H9 (cell line): ENCODE measurements at regions not wholly inside any gene's neighbourhood (a gene's known extent, or its start where the extent isn't known, plus 50 kb on each side); places are given as distances from the start of the nearest gene placed in this dataset.

ENCODE experiments used
- DNase-seq: peaks from one replicate; pipeline ENCODE4 v3.0.0-alpha.2; 2017
- H2AFZ ChIP-seq: one replicate; pipeline ENCODE4 v1.6.1; 2013; ENCODE audit warnings: mild to moderate bottlenecking, low read length, control low read depth, moderate library complexity
- H2AK5ac ChIP-seq: 2 replicates; pipeline ENCODE4 v1.6.1; 2013; ENCODE audit warnings: low read length, control low read depth, mixed read lengths; ENCODE audit not compliant: insufficient read length
- H2BK120ac ChIP-seq: one replicate; pipeline ENCODE4 v1.6.1; 2013; ENCODE audit warnings: low read depth, mild to moderate bottlenecking, low read length, control low read depth, inconsistent platforms; ENCODE audit not compliant: poor library complexity, severe bottlenecking
- H2BK12ac ChIP-seq: 2 replicates; pipeline ENCODE4 v1.6.1; 2013; ENCODE audit warnings: low read length, control low read depth, mixed read lengths, low read depth; ENCODE audit not compliant: insufficient read length
- H2BK15ac ChIP-seq: 2 replicates; pipeline ENCODE4 v1.6.1; 2013; ENCODE audit warnings: low read depth, low read length, control low read depth
- H2BK20ac ChIP-seq: one replicate; pipeline ENCODE4 v1.6.1; 2013; ENCODE audit warnings: low read depth, mild to moderate bottlenecking, low read length, control low read depth, inconsistent platforms; ENCODE audit not compliant: poor library complexity, severe bottlenecking
- H2BK5ac ChIP-seq: 2 replicates; pipeline ENCODE4 v1.6.1; 2013; ENCODE audit warnings: low read length, control low read depth, mixed read lengths; ENCODE audit not compliant: insufficient read length
- H3K14ac ChIP-seq: 2 replicates; pipeline ENCODE4 v1.6.1; 2013; ENCODE audit warnings: low read length, control low read depth; ENCODE audit not compliant: insufficient read depth
- H3K18ac ChIP-seq: 2 replicates; pipeline ENCODE4 v1.6.1; 2013; ENCODE audit warnings: low read depth, mild to moderate bottlenecking, mixed read lengths, low read length, control low read depth; ENCODE audit not compliant: insufficient read length
- H3K23ac ChIP-seq: 2 replicates; pipeline ENCODE4 v1.6.1; 2013; ENCODE audit warnings: low read length, control low read depth, mixed read lengths, low read depth; ENCODE audit not compliant: insufficient read length
- H3K23me2 ChIP-seq: 2 replicates; pipeline ENCODE4 v1.6.1; 2013; ENCODE audit warnings: low read depth, mild to moderate bottlenecking, mixed read lengths, low read length, control low read depth; ENCODE audit not compliant: insufficient read length, poor library complexity, severe bottlenecking
- H3K27ac ChIP-seq: 2 replicates; pipeline ENCODE4 v1.5.1; 2013; ENCODE audit warnings: low read length, control low read depth, mixed read lengths, low read depth; ENCODE audit not compliant: insufficient read length
- H3K27me3 ChIP-seq: 2 replicates; pipeline ENCODE4 v1.6.1; 2013; ENCODE audit warnings: low read length, control low read depth, inconsistent platforms; ENCODE audit not compliant: insufficient read depth
- H3K4ac ChIP-seq: 2 replicates; pipeline ENCODE4 v1.6.1; 2013; ENCODE audit warnings: low read depth, mild to moderate bottlenecking, control low read depth, inconsistent platforms, low read length, moderate library complexity
- H3K4me1 ChIP-seq: 2 replicates; pipeline ENCODE4 v1.6.1; 2013; ENCODE audit warnings: low read length, control low read depth, inconsistent platforms; ENCODE audit not compliant: insufficient read depth
- H3K4me2 ChIP-seq: 2 replicates; pipeline ENCODE4 v1.6.1; 2013; ENCODE audit warnings: low read length, control low read depth, mixed read lengths; ENCODE audit not compliant: insufficient read length, insufficient read depth
- H3K56ac ChIP-seq: 2 replicates; pipeline ENCODE4 v1.6.1; 2013; ENCODE audit warnings: low read depth, mild to moderate bottlenecking, mixed read lengths, low read length, control low read depth; ENCODE audit not compliant: insufficient read length
- H3K79me1 ChIP-seq: 2 replicates; pipeline ENCODE4 v1.6.1; 2013; ENCODE audit warnings: low read depth, mild to moderate bottlenecking, moderate library complexity, low read length, control low read depth, inconsistent platforms; ENCODE audit not compliant: insufficient read depth, poor library complexity, severe bottlenecking
- H3K79me2 ChIP-seq: 2 replicates; pipeline ENCODE4 v1.6.1; 2013; ENCODE audit warnings: low read length, control low read depth, inconsistent platforms; ENCODE audit not compliant: insufficient read depth
- H3K9ac ChIP-seq: 2 replicates; pipeline ENCODE4 v1.6.1; 2013; ENCODE audit warnings: low read length, control low read depth, mixed read lengths; ENCODE audit not compliant: insufficient read length; ENCODE audit errors: extremely low read depth
- H3K9me3 ChIP-seq: one replicate; pipeline ENCODE4 v1.6.1; 2013; ENCODE audit warnings: low read depth, low read length, inconsistent platforms; ENCODE audit not compliant: control insufficient read depth
- H3T11ph ChIP-seq: one replicate; pipeline ENCODE4 v1.6.1; 2013; ENCODE audit warnings: mild to moderate bottlenecking, low read length, control low read depth, inconsistent platforms
- H4K20me1 ChIP-seq: one replicate; pipeline ENCODE4 v1.6.1; 2013; ENCODE audit not compliant: control insufficient read depth, insufficient read length, insufficient read depth
- H4K5ac ChIP-seq: 2 replicates; pipeline ENCODE4 v1.6.1; 2013; ENCODE audit warnings: low read depth, mild to moderate bottlenecking, mixed read lengths, low read length, control low read depth; ENCODE audit not compliant: insufficient read length
- H4K8ac ChIP-seq: replicated peaks from 2 replicates; pipeline ENCODE4 v1.6.1; 2013; ENCODE audit warnings: low read length, control low read depth, mixed read lengths, low read depth; ENCODE audit not compliant: insufficient read length
- H4K91ac ChIP-seq: 2 replicates; pipeline ENCODE4 v1.6.1; 2013; ENCODE audit warnings: low read depth, mild to moderate bottlenecking, moderate library complexity, mixed read lengths, low read length, control low read depth; ENCODE audit not compliant: insufficient read length
- H3K27ac Mint-ChIP-seq, 3 experiments: 2 replicates in 2 of 3; 3 replicates in 1 of 3; pipeline ENCODE4 v1.8.0; 2020 to 2021; ENCODE audit warnings: mixed read lengths in 3 of 3, mild to moderate bottlenecking in 1 of 3, moderate library complexity in 1 of 3
- H3K27me3 Mint-ChIP-seq: 2 replicates; pipeline ENCODE4 v1.8.0; 2021; ENCODE audit warnings: low read depth, mild to moderate bottlenecking, moderate library complexity, mixed read lengths
- H3K36me3 Mint-ChIP-seq, 3 experiments: 2 replicates in 2 of 3; 3 replicates in 1 of 3; pipeline ENCODE4 v1.8.0; 2020 to 2021; ENCODE audit warnings: low read depth in 3 of 3, mixed read lengths in 3 of 3; ENCODE audit not compliant: insufficient read depth in 1 of 3
- H3K4me1 Mint-ChIP-seq, 2 experiments: 2 replicates each; pipeline ENCODE4 v1.8.0; 2020; ENCODE audit warnings: mixed read lengths in 2 of 2
- H3K4me3 Mint-ChIP-seq, 2 experiments: 2 replicates in 1 of 2; 3 replicates in 1 of 2; pipeline ENCODE4 v1.8.0; 2020 to 2021; ENCODE audit warnings: mild to moderate bottlenecking in 2 of 2, mixed read lengths in 2 of 2, moderate library complexity in 1 of 2
- H3K9me3 Mint-ChIP-seq, 2 experiments: 2 replicates in 1 of 2; 3 replicates in 1 of 2; pipeline ENCODE4 v1.8.0; 2020; ENCODE audit warnings: mild to moderate bottlenecking in 2 of 2, mixed read lengths in 2 of 2, moderate library complexity in 1 of 2
- WGBS: extraction: QIAGEN DNeasy Blood & Tissue Kit; methylation state at CpG from one replicate; pipeline ENCODE4 v1.1.7; 2013; ENCODE audit warnings: missing lambda C conversion rate, low lambda C conversion rate, mixed read lengths; ENCODE audit not compliant: insufficient read length; ENCODE audit errors: extremely low coverage; 5-methylcytosine and 5-hydroxymethylcytosine counted together
- TF ChIP-seq, protein P1 (sequence below): fragments of 200-600 bp; sonication (generic); conservative IDR thresholded peaks from 3 replicates; pipeline ENCODE4 v1.8.0; 2021; ENCODE audit warnings: antibody characterized with exemption, mild to moderate bottlenecking

DNA sequence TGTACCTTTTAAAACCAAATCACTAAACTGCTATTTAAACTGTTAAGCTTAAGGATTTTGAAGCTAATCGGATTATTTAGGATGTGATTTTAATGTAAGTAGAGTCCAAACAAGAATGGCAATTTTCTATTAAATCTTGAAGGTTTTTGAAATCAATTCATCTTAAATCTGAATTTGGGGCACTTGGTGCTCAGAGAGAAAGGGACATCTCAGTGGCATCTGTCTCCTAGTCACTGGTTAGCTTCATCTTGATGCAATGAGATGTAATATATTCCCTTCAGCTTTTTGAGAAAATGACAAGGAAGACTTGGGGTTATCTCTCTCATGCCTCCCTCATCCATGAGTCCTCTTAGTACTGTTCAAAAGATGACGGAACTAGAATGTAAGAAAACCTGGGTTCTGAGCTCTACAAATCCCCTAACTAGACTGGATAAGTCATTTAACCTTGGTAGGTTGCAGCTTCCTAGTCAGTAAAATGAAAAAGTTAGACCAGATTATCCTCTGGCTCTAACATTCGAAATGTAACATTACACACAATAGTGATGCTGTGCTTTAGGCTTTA, 198.5 kb upstream of the NEBL start:
- no peak overlapping the region for H3K56ac ChIP-seq
- H3K9me3 ChIP-seq: no peaks in the 10 kb centered on the region
- no peaks in the 10 kb centered on the region for H4K20me1 ChIP-seq
- no peak overlapping the region for H3K4me2 ChIP-seq
- no CpG with 5 or more reads among the region's 3 CpGs for WGBS
- no peak overlapping the region for H2BK20ac ChIP-seq
- no peaks in the 10 kb centered on the region for H3K79me1 ChIP-seq
- H3K79me2 ChIP-seq: no peaks in the 10 kb centered on the region; the same call in 1 of the 2 replicates
- no peaks in the 10 kb centered on the region for H3K4me1 ChIP-seq
- H3K9me3 Mint-ChIP-seq: no peaks in the 10 kb centered on the region
- no peak overlapping the region for H2BK120ac ChIP-seq
- H3K4me3 Mint-ChIP-seq: no peak overlapping the region
- H3K4ac ChIP-seq: no peak overlapping the region
- H3T11ph ChIP-seq: no peak overlapping the region
- no peak overlapping the region for H3K14ac ChIP-seq
- H3K36me3 Mint-ChIP-seq: peaks cover 0 to 2% (median 0%) of the 10 kb centered on the region in 3 experiments; a peak in 2 of 7 replicates
- H4K5ac ChIP-seq: no peak overlapping the region
- H2BK12ac ChIP-seq: no peak overlapping the region
- H2BK15ac ChIP-seq: no peak overlapping the region
- no peak overlapping the region for H2AFZ ChIP-seq
- TF ChIP-seq, protein P1, sequence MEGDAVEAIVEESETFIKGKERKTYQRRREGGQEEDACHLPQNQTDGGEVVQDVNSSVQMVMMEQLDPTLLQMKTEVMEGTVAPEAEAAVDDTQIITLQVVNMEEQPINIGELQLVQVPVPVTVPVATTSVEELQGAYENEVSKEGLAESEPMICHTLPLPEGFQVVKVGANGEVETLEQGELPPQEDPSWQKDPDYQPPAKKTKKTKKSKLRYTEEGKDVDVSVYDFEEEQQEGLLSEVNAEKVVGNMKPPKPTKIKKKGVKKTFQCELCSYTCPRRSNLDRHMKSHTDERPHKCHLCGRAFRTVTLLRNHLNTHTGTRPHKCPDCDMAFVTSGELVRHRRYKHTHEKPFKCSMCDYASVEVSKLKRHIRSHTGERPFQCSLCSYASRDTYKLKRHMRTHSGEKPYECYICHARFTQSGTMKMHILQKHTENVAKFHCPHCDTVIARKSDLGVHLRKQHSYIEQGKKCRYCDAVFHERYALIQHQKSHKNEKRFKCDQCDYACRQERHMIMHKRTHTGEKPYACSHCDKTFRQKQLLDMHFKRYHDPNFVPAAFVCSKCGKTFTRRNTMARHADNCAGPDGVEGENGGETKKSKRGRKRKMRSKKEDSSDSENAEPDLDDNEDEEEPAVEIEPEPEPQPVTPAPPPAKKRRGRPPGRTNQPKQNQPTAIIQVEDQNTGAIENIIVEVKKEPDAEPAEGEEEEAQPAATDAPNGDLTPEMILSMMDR: no peak
- H3K27me3 ChIP-seq: no peaks in the 10 kb centered on the region
- H4K8ac ChIP-seq: no peak overlapping the region
- no peak overlapping the region for H3K23ac ChIP-seq
- H2BK5ac ChIP-seq: no peak overlapping the region
- H2AK5ac ChIP-seq: no peak overlapping the region
- H3K27ac Mint-ChIP-seq: no peak overlapping the region
- no peak overlapping the region for H3K18ac ChIP-seq
- H3K9ac ChIP-seq: no peak overlapping the region
- H3K23me2 ChIP-seq: no peaks in the 10 kb centered on the region
- H3K27me3 Mint-ChIP-seq: no peaks in the 10 kb centered on the region
- DNase-seq: no peak
- H4K91ac ChIP-seq: no peak overlapping the region
- H3K27ac ChIP-seq: no peak overlapping the region
- H3K4me1 Mint-ChIP-seq: peaks cover 6 to 11% of the 10 kb centered on the region in 2 experiments
